Prostate gland (tissue), 2 donors: ENCODE measurements at regions not wholly inside any gene's neighbourhood (a gene's known extent, or its start where the extent isn't known, plus 50 kb on each side); places are given as distances from the start of the nearest gene placed in this dataset.

Source experiments
- POLR2AphosphoS5 ChIP-seq: sonication (generic); formaldehyde crosslinking; IDR thresholded peaks from one replicate; pipeline ENCODE4 v1.6.1; 2017; ENCODE audit warnings: antibody characterized with exemption
- TF ChIP-seq, protein P1 (sequence below), 4 experiments: fragments of 200-600 bp in 2 of 4; fragments of 450-650 bp in 2 of 4; sonication (generic) in 2 of 4; IDR thresholded peaks; 1 replicate in 3 of 4; 2 replicates in 1 of 4; pipeline ENCODE4 v1.5.1; 2016 to 2019; ENCODE audit warnings: antibody characterized with exemption in 4 of 4, mild to moderate bottlenecking in 2 of 4, moderate library complexity in 2 of 4

DNA sequence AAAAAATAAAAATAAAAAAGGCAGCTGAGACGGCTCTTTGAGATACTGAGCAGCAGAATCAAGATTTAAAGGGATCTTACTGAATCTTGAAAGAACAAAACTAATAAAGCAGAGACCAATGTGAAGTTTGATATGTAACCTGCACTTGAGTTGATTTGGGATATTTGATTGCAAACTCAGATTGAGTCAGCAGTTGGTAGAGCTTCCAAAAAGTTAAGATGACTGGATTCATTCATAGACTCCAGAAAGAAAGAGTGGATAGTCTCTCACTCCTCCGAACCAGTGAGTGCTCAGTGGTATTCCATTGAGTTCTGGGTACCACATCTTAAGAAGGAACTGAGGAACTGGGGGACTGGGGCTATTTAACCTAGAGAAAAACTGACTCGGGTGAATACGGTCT is 52.7 kb upstream of the TESK1 start:
- TF ChIP-seq, protein P1, sequence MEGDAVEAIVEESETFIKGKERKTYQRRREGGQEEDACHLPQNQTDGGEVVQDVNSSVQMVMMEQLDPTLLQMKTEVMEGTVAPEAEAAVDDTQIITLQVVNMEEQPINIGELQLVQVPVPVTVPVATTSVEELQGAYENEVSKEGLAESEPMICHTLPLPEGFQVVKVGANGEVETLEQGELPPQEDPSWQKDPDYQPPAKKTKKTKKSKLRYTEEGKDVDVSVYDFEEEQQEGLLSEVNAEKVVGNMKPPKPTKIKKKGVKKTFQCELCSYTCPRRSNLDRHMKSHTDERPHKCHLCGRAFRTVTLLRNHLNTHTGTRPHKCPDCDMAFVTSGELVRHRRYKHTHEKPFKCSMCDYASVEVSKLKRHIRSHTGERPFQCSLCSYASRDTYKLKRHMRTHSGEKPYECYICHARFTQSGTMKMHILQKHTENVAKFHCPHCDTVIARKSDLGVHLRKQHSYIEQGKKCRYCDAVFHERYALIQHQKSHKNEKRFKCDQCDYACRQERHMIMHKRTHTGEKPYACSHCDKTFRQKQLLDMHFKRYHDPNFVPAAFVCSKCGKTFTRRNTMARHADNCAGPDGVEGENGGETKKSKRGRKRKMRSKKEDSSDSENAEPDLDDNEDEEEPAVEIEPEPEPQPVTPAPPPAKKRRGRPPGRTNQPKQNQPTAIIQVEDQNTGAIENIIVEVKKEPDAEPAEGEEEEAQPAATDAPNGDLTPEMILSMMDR (IDR thresholded peaks at IDR 0.05), result no peak
- TF ChIP-seq POLR2AphosphoS5, result no peak
